ENCODE measurements at regions not wholly inside any gene's neighbourhood (a gene's known extent, or its start where the extent isn't known, plus 50 kb on each side); places are given as distances from the start of the nearest gene placed in this dataset.

GRCh38 chr14:44372231-44372630 lies 134.9 kb downstream of the FSCB start:
- no peaks in the 10 kb centered on the region for H3K4me1 ChIP-seq
- no peak overlapping the region for H3K27ac ChIP-seq
- peaks cover 0 to 8% (median 0%) of the 10 kb centered on the region in 3 donors for H3K9me3 ChIP-seq
- no peak overlapping the region for H3K4me3 ChIP-seq
- ATAC-seq = no peak
- H3K27me3 ChIP-seq = no peaks in the 10 kb centered on the region
- TF ChIP-seq POLR2A (IDR thresholded peaks at IDR 0.05) = no peak
- TF ChIP-seq CTCF (IDR thresholded peaks at IDR 0.05) = no peak
- TF ChIP-seq EP300 (IDR thresholded peaks at IDR 0.05) = no peak
- TF ChIP-seq POLR2AphosphoS5 (IDR thresholded peaks at IDR 0.05) = no peak
- no peaks in the 10 kb centered on the region for H3K36me3 ChIP-seq

- ATAC-seq = no peak
- Histone ChIP-seq H3K4me1 (no peaks in the 10 kb centered on the region), H3K9me3 (no peaks in the 10 kb centered on the region), H3K27ac (no peak overlapping the region), H3K36me3 (no peaks in the 10 kb centered on the region), H3K4me3 (no peak overlapping the region), H3K27me3 (no peaks in the 10 kb centered on the region)
- TF ChIP-seq POLR2A (IDR thresholded peaks at IDR 0.05) = no peak
- WGBS, 2 donors (ENCODE audit: low coverage in 1 of 2) = 56 to 62% methylated on average over 1 of the region's 1 CpG
These were observed 136.4 kb downstream of the FSCB start for GRCh38 chr14:44370727-44371126.

GRCh38 chr14:44369401-44370123 lies 137.5 kb downstream of the FSCB start:
- Histone ChIP-seq H3K9me3 (no peaks in the 10 kb centered on the region), H3K27me3 (no peaks in the 10 kb centered on the region), H3K27ac (no peak overlapping the region), H3K4me1 (no peaks in the 10 kb centered on the region), H3K36me3 (no peaks in the 10 kb centered on the region), H3K4me3 (no peak overlapping the region)
- no peak for ATAC-seq
- no peak for TF ChIP-seq CTCF (IDR thresholded peaks at IDR 0.05)
- no peak for TF ChIP-seq POLR2AphosphoS5 (IDR thresholded peaks at IDR 0.05)
- TF ChIP-seq POLR2A (IDR thresholded peaks at IDR 0.05) = no peak
- no peak for TF ChIP-seq EP300 (IDR thresholded peaks at IDR 0.05)

- Histone ChIP-seq H3K36me3 (no peaks in the 10 kb centered on the region), H3K4me3 (no peak overlapping the region), H3K27ac (no peak overlapping the region), H3K9me3 (no peaks in the 10 kb centered on the region), H3K27me3 (no peaks in the 10 kb centered on the region), H3K4me1 (no peaks in the 10 kb centered on the region)
- ATAC-seq = no peak
- TF ChIP-seq EP300 (IDR thresholded peaks at IDR 0.05) (no peak), POLR2A (IDR thresholded peaks at IDR 0.05) (no peak), CTCF (IDR thresholded peaks at IDR 0.05) (no peak), POLR2AphosphoS5 (IDR thresholded peaks at IDR 0.05) (no peak)
- 33 to 84% methylated on average over 1 to 2 of the region's 2 CpGs for WGBS, 2 donors (ENCODE audit: low coverage in 1 of 2)
These were observed 146.0 kb downstream of the FSCB start for GRCh38 chr14:44361083-44361482.

GRCh38 chr14:44353805-44354204 lies 153.3 kb downstream of the FSCB start:
- Histone ChIP-seq H3K4me3 (no peak overlapping the region), H3K4me1 (no peaks in the 10 kb centered on the region), H3K27ac (no peak overlapping the region), H3K27me3 (no peaks in the 10 kb centered on the region), H3K9me3 (no peaks in the 10 kb centered on the region), H3K36me3 (no peaks in the 10 kb centered on the region)
- no peak for ATAC-seq
- TF ChIP-seq CTCF (IDR thresholded peaks at IDR 0.05) (no peak), EP300 (IDR thresholded peaks at IDR 0.05) (no peak)
- 91 to 95% methylated on average over 3 of the region's 3 CpGs for WGBS, 2 donors (ENCODE audit: low coverage in 1 of 2)

Measured in gastroesophageal sphincter (tissue), 4 donors.